Stimulated activated CD8-positive, alpha-beta memory T cell treated with anti-CD3 and anti-CD28 coated beads, Interleukin-2, amount 100 ng/mL, for 48 hours (primary cell): ENCODE measurements at regions not wholly inside any gene's neighbourhood (a gene's known extent, or its start where the extent isn't known, plus 50 kb on each side); places are given as distances from the start of the nearest gene placed in this dataset.
"Not testable (repeated sequence)": the region's sequence is repeated elsewhere in the genome, so short reads cannot be mapped to it uniquely, and the experiment has no call there.

Source experiments
- DNase-seq, 2 donors: peaks; one replicate each; pipeline ENCODE4 v3.0.0-alpha.2; 2020; ENCODE audit warnings: low read depth in 2 of 2

- DNase-seq = no peak
Observed at GRCh38 chr6:56745971-56746370, 103.3 kb upstream of the DST start.

- no peak for DNase-seq
Observed at GRCh38 chr6:56745081-56745480, 102.4 kb upstream of the DST start.

- DNase-seq = no peak
Observed at GRCh38 chr6:56744528-56744927, 101.8 kb upstream of the DST start.

- no peak for DNase-seq
Observed at GRCh38 chr6:56742122-56742791, 99.6 kb upstream of the DST start.

GRCh38 chr6:56741472-56741871 is 98.8 kb upstream of the DST start:
- no peak for DNase-seq

- DNase-seq = no peak
Observed at GRCh38 chr6:56739836-56740815, 97.4 kb upstream of the DST start.

- DNase-seq = no peak
Observed at GRCh38 chr6:56736804-56737203, 94.1 kb upstream of the DST start.

- DNase-seq = no peak
Observed at GRCh38 chr6:56734335-56734734, 91.6 kb upstream of the DST start.

GRCh38 chr6:56733211-56733697 is 90.6 kb upstream of the DST start:
- DNase-seq = no peak

GRCh38 chr6:56732517-56732916 is 89.8 kb upstream of the DST start:
- no peak for DNase-seq

- DNase-seq = no peak
Observed at GRCh38 chr6:56730663-56731529, 88.2 kb upstream of the DST start.

GRCh38 chr6:56729719-56730118 is 87.0 kb upstream of the DST start:
- no peak for DNase-seq

- not testable (repeated sequence) for DNase-seq
Observed at GRCh38 chr6:56729166-56729565, 86.5 kb upstream of the DST start.

- no peak for DNase-seq
Observed at GRCh38 chr6:56727097-56727850, 84.6 kb upstream of the DST start.

- DNase-seq = no peak
Observed at GRCh38 chr6:56725254-56725653, 82.6 kb upstream of the DST start.

- DNase-seq = no peak
Observed at GRCh38 chr6:56724455-56724854, 81.8 kb upstream of the DST start.

GRCh38 chr6:56720882-56721281 is 78.2 kb upstream of the DST start:
- DNase-seq = no peak

GRCh38 chr6:56720202-56720601 is 77.5 kb upstream of the DST start:
- DNase-seq = not testable (repeated sequence)

GRCh38 chr6:56719315-56720058 is 76.8 kb upstream of the DST start:
- not testable (repeated sequence) for DNase-seq

- DNase-seq = no peak
Observed at GRCh38 chr6:56718236-56718635, 75.5 kb upstream of the DST start.
